NCI-H526 treated with DMSO at 0.1 percent for 48 hours (cell line): ENCODE measurements at regions not wholly inside any gene's neighbourhood (a gene's known extent, or its start where the extent isn't known, plus 50 kb on each side); places are given as distances from the start of the nearest gene placed in this dataset.
"Not testable (repeated sequence)": the region's sequence is repeated elsewhere in the genome, so short reads cannot be mapped to it uniquely, and the experiment has no call there.

ENCODE experiments used
- DNase-seq: peaks from one replicate; lab custom pipeline; 2025; lab: John Stamatoyannopoulos, UW

- no peak for DNase-seq
Observed at GRCh38 chr2:59791004-59791618, 762.3 kb downstream of the BCL11A start.

- DNase-seq: peak; percentile 63
Observed at GRCh38 chr2:59790186-59791003, 763.1 kb downstream of the BCL11A start.

- no peak for DNase-seq
Observed at GRCh38 chr2:59789523-59789922, 763.9 kb downstream of the BCL11A start.

- DNase-seq: no peak
Observed at GRCh38 chr2:59787095-59787494, 766.4 kb downstream of the BCL11A start.

GRCh38 chr2:59786684-59787083, 766.8 kb downstream of the BCL11A start:
- DNase-seq: no peak

GRCh38 chr2:59779571-59779970, 773.9 kb downstream of the BCL11A start:
- DNase-seq: no peak

GRCh38 chr2:59777120-59777519, 776.3 kb downstream of the BCL11A start:
- DNase-seq: no peak

- no peak for DNase-seq
Observed at GRCh38 chr2:59776726-59777008, 776.8 kb downstream of the BCL11A start.

- no peak for DNase-seq
Observed at GRCh38 chr2:59774821-59775433, 778.5 kb downstream of the BCL11A start.

- DNase-seq: no peak
Observed at GRCh38 chr2:59770651-59771050, 782.8 kb downstream of the BCL11A start.

- no peak for DNase-seq
Observed at GRCh38 chr2:59761966-59762365, 791.5 kb downstream of the BCL11A start.

GRCh38 chr2:59756150-59756549, 797.3 kb downstream of the BCL11A start:
- no peak for DNase-seq

- DNase-seq: no peak
Observed at GRCh38 chr2:59754011-59754735, 799.3 kb downstream of the BCL11A start.

- DNase-seq: no peak
Observed at GRCh38 chr2:59752512-59752911, 800.9 kb downstream of the BCL11A start.

- DNase-seq: no peak
Observed at GRCh38 chr2:59752071-59752470, 801.4 kb downstream of the BCL11A start.

- not testable (repeated sequence) for DNase-seq
Observed at GRCh38 chr2:59751214-59751613, 802.2 kb downstream of the BCL11A start.

GRCh38 chr2:59746291-59746690, 807.2 kb downstream of the BCL11A start:
- DNase-seq: no peak

- no peak for DNase-seq
Observed at GRCh38 chr2:59745085-59745484, 808.4 kb downstream of the BCL11A start.

GRCh38 chr2:59744436-59744835, 809.0 kb downstream of the BCL11A start:
- DNase-seq: no peak

- DNase-seq: no peak
Observed at GRCh38 chr2:59741840-59742239, 811.6 kb downstream of the BCL11A start.

GRCh38 chr2:59739166-59739565, 814.3 kb downstream of the BCL11A start:
- no peak for DNase-seq

GRCh38 chr2:59737299-59737698, 816.2 kb downstream of the BCL11A start:
- no peak for DNase-seq

- no peak for DNase-seq
Observed at GRCh38 chr2:59734743-59735142, 818.7 kb downstream of the BCL11A start.
